Chondrocyte (in vitro differentiated cells): ENCODE measurements at regions not wholly inside any gene's neighbourhood (a gene's known extent, or its start where the extent isn't known, plus 50 kb on each side); places are given as distances from the start of the nearest gene placed in this dataset.

ENCODE experiments used
- DNase-seq: peaks from one replicate; pipeline ENCODE4 v3.0.0; 2021; ENCODE audit warnings: mixed read lengths, low spot score
- H3K27ac Mint-ChIP-seq: one replicate; pipeline ENCODE4 v1.8.0; 2021; ENCODE audit warnings: mild to moderate bottlenecking, moderate library complexity, mixed read lengths; ENCODE audit not compliant: unreplicated experiment
- H3K27me3 Mint-ChIP-seq: 2 replicates; pipeline ENCODE4 v1.8.0; 2021; ENCODE audit warnings: low read depth, mixed read lengths
- H3K36me3 Mint-ChIP-seq: 2 replicates; pipeline ENCODE4 v1.8.0; 2021; ENCODE audit warnings: low read depth, mixed read lengths
- H3K4me1 Mint-ChIP-seq: 2 replicates; pipeline ENCODE4 v1.8.0; 2021; ENCODE audit warnings: low read depth, mild to moderate bottlenecking, mixed read lengths
- H3K4me3 Mint-ChIP-seq: one replicate; pipeline ENCODE4 v1.8.0; 2021; ENCODE audit warnings: mild to moderate bottlenecking, moderate library complexity, mixed read lengths; ENCODE audit not compliant: unreplicated experiment
- H3K9me3 Mint-ChIP-seq: 2 replicates; pipeline ENCODE4 v1.8.0; 2021; ENCODE audit warnings: low read depth, mixed read lengths
- TF ChIP-seq, protein P1 (sequence below): fragments of 200-600 bp; sonication (generic); IDR thresholded peaks from 2 replicates; pipeline ENCODE4 v1.5.0; 2021; ENCODE audit warnings: antibody characterized with exemption, mild to moderate bottlenecking, moderate library complexity

DNA sequence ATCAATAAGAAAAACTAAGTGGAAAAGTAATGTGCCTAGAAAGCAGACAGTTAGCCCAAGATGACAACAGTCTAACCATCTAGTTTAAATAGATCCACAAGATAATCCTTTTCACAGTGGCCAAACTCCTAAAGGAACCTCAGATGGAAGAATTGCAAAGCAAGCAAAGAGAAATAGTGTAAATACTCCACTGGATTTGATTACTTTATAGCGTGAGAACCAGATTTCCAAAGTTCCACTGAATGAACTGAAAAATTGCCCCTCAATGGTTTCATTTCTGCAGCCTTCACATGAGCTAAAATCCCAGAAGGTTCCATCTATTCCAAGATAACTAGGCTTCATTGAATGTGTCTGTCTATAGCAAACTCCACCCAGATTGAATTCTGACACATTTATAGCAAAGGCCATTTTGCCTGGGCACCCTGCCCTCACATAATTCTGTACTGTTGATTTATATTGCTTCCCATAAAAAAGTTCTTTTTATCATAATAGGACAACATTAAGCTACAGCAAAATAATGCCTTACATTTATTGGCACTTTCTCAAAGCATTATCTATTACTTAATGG, 129.7 kb upstream of the THBS1 start:
- Mint-ChIP-seq H3K4me3 (no peak overlapping the region), H3K36me3 (no peaks in the 10 kb centered on the region), H3K9me3 (no peaks in the 10 kb centered on the region), H3K27me3 (no peaks in the 10 kb centered on the region), H3K4me1 (peaks cover 19% of the 10 kb centered on the region), H3K27ac (no peak overlapping the region)
- TF ChIP-seq, protein P1, sequence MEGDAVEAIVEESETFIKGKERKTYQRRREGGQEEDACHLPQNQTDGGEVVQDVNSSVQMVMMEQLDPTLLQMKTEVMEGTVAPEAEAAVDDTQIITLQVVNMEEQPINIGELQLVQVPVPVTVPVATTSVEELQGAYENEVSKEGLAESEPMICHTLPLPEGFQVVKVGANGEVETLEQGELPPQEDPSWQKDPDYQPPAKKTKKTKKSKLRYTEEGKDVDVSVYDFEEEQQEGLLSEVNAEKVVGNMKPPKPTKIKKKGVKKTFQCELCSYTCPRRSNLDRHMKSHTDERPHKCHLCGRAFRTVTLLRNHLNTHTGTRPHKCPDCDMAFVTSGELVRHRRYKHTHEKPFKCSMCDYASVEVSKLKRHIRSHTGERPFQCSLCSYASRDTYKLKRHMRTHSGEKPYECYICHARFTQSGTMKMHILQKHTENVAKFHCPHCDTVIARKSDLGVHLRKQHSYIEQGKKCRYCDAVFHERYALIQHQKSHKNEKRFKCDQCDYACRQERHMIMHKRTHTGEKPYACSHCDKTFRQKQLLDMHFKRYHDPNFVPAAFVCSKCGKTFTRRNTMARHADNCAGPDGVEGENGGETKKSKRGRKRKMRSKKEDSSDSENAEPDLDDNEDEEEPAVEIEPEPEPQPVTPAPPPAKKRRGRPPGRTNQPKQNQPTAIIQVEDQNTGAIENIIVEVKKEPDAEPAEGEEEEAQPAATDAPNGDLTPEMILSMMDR = no peak
- no peak for DNase-seq

DNA sequence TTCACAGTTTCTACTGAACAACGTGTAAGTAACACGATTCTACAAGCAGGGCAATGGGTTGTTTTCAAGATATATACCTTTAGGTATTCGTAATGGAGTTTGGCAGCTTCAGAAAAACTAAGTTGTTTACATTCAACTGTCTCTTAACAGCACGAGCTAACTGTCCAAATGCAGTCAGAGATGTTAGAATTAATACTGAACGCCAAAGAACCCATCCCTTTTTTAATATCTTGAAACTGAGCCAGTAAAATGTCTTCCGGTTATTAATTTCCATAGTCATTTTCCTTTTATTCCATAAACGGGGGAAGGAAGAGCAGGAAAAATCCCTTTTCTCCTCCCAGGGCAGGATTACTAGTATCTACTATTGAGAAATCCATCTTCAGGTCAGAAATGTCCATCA, 129.0 kb upstream of the THBS1 start:
- TF ChIP-seq, protein P1 = no peak
- Mint-ChIP-seq H3K27me3 (no peaks in the 10 kb centered on the region), H3K9me3 (no peaks in the 10 kb centered on the region), H3K4me3 (no peak overlapping the region), H3K27ac (no peak overlapping the region), H3K4me1 (peaks cover 19% of the 10 kb centered on the region), H3K36me3 (no peaks in the 10 kb centered on the region)
- no peak for DNase-seq

DNA sequence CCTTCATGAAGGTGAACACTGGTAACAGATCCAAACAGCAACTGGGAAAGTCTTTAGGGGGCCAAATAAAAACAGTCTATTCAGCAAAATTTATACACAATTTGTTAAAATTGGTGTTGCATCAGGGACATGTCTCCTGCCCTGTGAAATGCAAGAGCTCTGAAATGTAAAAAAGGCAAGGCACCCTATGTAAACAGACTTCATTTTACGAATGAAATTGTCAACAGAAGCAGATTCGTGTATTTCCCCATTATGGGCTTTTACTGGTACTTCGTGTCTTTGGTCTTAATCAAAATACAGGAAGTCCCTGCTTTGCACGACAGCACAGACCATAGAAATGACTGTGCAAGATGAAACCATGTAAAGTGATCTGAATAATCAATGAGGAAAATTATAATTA, 127.3 kb upstream of the THBS1 start:
- H3K4me3 Mint-ChIP-seq = no peak overlapping the region
- TF ChIP-seq, protein P1 = no peak
- no peak for DNase-seq
- no peaks in the 10 kb centered on the region for H3K27me3 Mint-ChIP-seq
- no peaks in the 10 kb centered on the region for H3K36me3 Mint-ChIP-seq
- H3K27ac Mint-ChIP-seq = no peak overlapping the region
- peaks cover 19% of the 10 kb centered on the region for H3K4me1 Mint-ChIP-seq
- no peaks in the 10 kb centered on the region for H3K9me3 Mint-ChIP-seq

DNA sequence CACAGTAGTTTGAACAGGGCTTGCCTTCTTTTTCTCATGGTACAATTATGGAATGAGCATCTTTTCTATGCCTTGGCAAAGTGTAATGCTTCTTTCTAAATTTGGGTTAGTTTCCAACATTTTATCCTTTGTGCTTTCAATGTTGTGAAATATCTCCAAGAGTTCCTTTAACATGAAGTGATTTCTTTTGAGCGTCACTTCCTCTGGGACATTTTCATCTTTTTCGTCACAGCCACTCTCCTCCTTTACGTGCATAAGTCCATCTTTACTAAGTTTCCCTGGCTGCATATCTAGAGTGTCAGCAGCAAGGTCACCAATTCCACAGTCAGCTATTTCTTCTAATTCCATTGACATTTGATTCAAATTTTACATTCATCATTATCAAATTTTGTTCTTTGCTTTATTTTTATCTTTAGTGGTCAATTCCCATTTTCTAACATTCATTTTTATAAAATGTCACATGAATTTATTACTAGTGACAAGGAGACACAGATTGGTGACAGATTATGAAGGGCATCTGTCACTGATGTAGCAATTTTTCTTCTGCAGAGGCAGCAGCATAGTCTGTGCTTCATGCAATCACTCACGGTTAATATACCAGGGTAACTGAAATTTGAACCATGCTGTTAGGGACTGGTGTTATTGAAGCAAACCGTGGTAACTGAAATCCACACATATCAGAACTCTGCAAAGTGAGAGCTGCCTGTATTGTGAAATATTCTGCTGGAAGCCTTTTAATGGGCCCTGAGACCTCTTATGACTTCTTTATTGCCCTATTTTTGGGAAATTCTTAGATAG, 126.5 kb upstream of the THBS1 start:
- Mint-ChIP-seq H3K27me3 (no peaks in the 10 kb centered on the region), H3K27ac (no peak overlapping the region), H3K9me3 (no peaks in the 10 kb centered on the region), H3K4me3 (no peak overlapping the region), H3K4me1 (peaks cover 19% of the 10 kb centered on the region), H3K36me3 (no peaks in the 10 kb centered on the region)
- no peak for DNase-seq
- TF ChIP-seq, protein P1 = no peak

DNA sequence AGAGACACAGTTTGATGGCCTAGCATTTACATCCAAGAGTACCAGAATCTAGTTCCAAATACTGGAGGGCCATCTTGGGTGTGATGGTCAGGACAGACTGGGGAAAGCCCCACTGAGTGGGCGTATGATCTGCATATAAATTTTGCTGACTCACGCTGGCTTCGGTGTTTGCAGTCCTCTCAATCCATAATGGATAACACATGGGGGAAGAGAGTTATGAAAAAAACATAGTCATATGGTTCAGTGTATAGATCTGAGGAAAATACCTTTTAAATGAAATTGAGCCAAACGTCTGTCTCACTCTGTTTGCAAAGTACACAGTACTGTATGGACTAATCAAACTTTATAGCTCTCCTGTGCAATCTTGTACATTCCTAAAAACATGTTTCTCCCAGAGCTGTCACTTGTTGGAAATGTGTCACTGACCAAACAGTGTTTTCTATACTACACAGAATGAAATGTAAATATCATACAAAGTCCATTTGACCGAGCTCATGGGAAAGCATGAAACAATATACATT, 125.3 kb upstream of the THBS1 start:
- H3K36me3 Mint-ChIP-seq = no peaks in the 10 kb centered on the region
- H3K9me3 Mint-ChIP-seq = no peaks in the 10 kb centered on the region
- no peak overlapping the region for H3K27ac Mint-ChIP-seq
- no peak for DNase-seq
- no peaks in the 10 kb centered on the region for H3K27me3 Mint-ChIP-seq
- TF ChIP-seq, protein P1 = no peak
- H3K4me1 Mint-ChIP-seq = peaks cover 19% of the 10 kb centered on the region
- H3K4me3 Mint-ChIP-seq = no peak overlapping the region
